ENCODE measurements at regions not wholly inside any gene's neighbourhood (a gene's known extent, or its start where the extent isn't known, plus 50 kb on each side); places are given as distances from the start of the nearest gene placed in this dataset.

DNA sequence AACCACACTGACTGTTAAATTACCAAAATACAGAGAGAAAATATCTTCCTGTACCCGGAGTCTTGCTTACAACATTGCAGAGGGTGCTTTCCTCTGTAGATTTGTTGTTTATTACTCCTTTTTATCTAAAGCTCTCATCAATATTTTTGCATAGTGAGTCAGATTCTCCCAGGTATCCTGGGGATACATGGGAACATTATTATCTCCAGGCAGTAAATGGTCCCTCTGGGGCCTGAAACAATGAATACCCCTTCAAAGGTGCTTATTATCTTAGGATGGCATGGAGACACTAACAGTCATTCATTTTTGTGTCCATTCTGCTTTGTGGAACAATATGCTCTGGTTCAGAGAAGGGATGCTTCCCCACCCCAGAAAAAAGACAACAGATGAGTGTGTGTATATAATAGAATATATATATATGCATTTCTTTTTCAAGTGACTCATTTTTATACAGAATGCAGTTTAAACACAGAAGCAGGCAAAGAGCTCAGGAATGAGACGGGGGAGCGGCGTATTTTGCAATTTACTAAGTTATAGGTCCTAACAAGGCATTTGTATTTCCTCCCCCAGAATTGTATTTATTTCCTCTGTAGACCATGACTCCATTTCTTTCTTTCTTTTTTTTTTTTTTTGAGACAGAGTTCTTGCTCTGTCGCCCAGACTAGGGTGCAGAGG is 424.8 kb upstream of the ZEB2 start:
- peaks cover 34% of the 10 kb centered on the region for H3K4me1 ChIP-seq (ENCODE audit: low read depth)
- intact Hi-C loops (cut with DNase I, micrococcal nuclease) = no loop called here
- TF ChIP-seq, protein P1, sequence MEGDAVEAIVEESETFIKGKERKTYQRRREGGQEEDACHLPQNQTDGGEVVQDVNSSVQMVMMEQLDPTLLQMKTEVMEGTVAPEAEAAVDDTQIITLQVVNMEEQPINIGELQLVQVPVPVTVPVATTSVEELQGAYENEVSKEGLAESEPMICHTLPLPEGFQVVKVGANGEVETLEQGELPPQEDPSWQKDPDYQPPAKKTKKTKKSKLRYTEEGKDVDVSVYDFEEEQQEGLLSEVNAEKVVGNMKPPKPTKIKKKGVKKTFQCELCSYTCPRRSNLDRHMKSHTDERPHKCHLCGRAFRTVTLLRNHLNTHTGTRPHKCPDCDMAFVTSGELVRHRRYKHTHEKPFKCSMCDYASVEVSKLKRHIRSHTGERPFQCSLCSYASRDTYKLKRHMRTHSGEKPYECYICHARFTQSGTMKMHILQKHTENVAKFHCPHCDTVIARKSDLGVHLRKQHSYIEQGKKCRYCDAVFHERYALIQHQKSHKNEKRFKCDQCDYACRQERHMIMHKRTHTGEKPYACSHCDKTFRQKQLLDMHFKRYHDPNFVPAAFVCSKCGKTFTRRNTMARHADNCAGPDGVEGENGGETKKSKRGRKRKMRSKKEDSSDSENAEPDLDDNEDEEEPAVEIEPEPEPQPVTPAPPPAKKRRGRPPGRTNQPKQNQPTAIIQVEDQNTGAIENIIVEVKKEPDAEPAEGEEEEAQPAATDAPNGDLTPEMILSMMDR (IDR thresholded peaks at IDR 0.05) = no peak

DNA sequence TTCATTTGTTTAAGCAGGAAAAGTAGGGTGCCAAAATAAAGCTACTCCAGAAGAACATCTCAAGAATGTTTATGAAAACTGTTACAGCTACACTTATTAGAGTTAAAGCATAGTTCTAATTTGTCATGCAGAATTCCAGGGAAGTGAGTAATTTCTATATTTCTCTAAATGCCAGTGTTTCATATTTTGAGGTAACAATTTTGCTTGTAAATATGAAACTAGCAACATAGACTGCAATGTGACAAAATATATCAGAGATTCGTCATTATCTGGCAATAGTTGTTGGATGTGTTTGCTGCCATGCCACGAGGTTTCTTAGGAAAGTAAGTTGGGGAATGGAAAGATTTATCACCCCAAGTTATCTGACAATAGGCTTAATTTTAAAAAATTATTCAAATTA is 424.1 kb upstream of the ZEB2 start:
- no peak overlapping the region for H3K4me3 ChIP-seq
- no peaks in the 10 kb centered on the region for H3K9me3 ChIP-seq
- H3K4me1 ChIP-seq (ENCODE audit: low read depth) = peaks cover 34% of the 10 kb centered on the region
- TF ChIP-seq, protein P1 (IDR thresholded peaks at IDR 0.05) = no peak
- DNase-seq (no peak), ATAC-seq (no peak)
- intact Hi-C loops (cut with DNase I, micrococcal nuclease) = no loop called here
- no peaks in the 10 kb centered on the region for H3K36me3 ChIP-seq (ENCODE audit: low read depth)

More for the DNA sequence above, 424.8 kb upstream of the ZEB2 start:
- DNase-seq (no peak), ATAC-seq (no peak)
- Histone ChIP-seq H3K36me3 (ENCODE audit: low read depth) (no peaks in the 10 kb centered on the region), H3K9me3 (no peaks in the 10 kb centered on the region), H3K4me3 (no peak overlapping the region)

GRCh38 chr2:144943293-144943941 is 423.5 kb upstream of the ZEB2 start:
- Histone ChIP-seq H3K9me3 (no peaks in the 10 kb centered on the region), H3K4me1 (ENCODE audit: low read depth) (peaks cover 34% of the 10 kb centered on the region), H3K4me3 (no peak overlapping the region), H3K36me3 (ENCODE audit: low read depth) (no peaks in the 10 kb centered on the region)
- intact Hi-C loops (cut with DNase I, micrococcal nuclease) = no loop called here
- DNase-seq (no peak), ATAC-seq (no peak)
- TF ChIP-seq, protein P1 (IDR thresholded peaks at IDR 0.05) = no peak

- Histone ChIP-seq H3K4me3 (no peak overlapping the region), H3K36me3 (ENCODE audit: low read depth) (no peaks in the 10 kb centered on the region), H3K4me1 (ENCODE audit: low read depth) (peaks cover 34% of the 10 kb centered on the region), H3K9me3 (no peaks in the 10 kb centered on the region)
- ATAC-seq = peak; percentile 84
- peak in 2 of 3 donors; percentile 41 to 65 for DNase-seq
- TF ChIP-seq, protein P1 (IDR thresholded peaks at IDR 0.05) = no peak
- intact Hi-C loops (cut with DNase I, micrococcal nuclease) = no loop called here
Measured at GRCh38 chr2:144942516-144943256, 422.8 kb upstream of the ZEB2 start.

DNA sequence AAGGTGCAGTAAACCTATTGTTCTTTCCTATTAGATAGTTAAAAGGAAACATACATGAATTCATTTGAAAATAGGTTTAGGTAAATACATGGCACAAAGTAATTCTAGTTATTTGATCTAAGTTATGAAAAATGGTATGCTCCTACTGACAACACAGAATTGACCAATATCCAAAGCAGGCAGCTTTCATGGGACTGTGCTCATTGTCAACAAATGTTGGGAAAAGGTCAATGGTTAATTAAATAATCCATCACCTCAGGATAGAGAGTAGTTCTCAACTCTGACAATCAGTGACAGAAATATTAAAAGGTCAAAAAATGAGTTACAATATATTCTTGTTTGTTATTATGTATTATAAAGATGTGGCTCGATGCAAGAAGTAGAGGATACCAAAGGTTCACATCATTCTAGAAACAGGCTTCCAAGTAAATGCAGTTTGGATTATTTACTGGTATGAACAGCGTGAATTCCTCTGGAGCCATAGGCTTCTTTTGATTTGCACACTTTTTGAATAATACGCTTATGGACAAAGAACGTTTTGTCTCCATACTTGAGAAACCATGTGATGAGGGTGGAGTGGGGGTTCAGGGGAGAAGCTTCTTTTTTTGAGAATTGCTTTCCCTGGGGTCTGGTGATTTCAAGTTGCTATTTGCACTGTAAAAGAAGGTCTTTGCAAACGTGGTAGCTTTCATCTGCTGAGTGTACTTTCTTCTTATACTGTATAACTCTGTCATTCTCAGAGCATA is 422.0 kb upstream of the ZEB2 start:
- H3K4me3 ChIP-seq = no peak overlapping the region
- H3K36me3 ChIP-seq (ENCODE audit: low read depth) = no peaks in the 10 kb centered on the region
- DNase-seq = no peak
- no peaks in the 10 kb centered on the region for H3K9me3 ChIP-seq
- H3K4me1 ChIP-seq (ENCODE audit: low read depth) = peaks cover 34% of the 10 kb centered on the region
- intact Hi-C loops (cut with DNase I, micrococcal nuclease) = no loop called here
- TF ChIP-seq, protein P1 (IDR thresholded peaks at IDR 0.05) = no peak
- ATAC-seq = no peak

All from mucosa of descending colon (tissue), 3 donors.